HG02610 (cell line): ENCODE measurements at regions not wholly inside any gene's neighbourhood (a gene's known extent, or its start where the extent isn't known, plus 50 kb on each side); places are given as distances from the start of the nearest gene placed in this dataset.

Experiments used
- ATAC-seq: cut with Tn5 transposase; IDR thresholded peaks from one replicate; pipeline ENCODE4 v1.9.1; 2021; ENCODE audit warnings: mild to moderate bottlenecking, moderate library complexity; ENCODE audit not compliant: unreplicated experiment

- no peak for ATAC-seq
These were observed 53.5 kb upstream of the TIPARP start for GRCh38 chr3:156620901-156621300.

- ATAC-seq, result peak; percentile 51
These were observed 54.1 kb upstream of the TIPARP start for GRCh38 chr3:156620260-156620659.

GRCh38 chr3:156619376-156619775 lies 55.0 kb upstream of the TIPARP start:
- no peak for ATAC-seq

- ATAC-seq, result no peak
These were observed 56.6 kb upstream of the TIPARP start for GRCh38 chr3:156617781-156618180.

- no peak for ATAC-seq
These were observed 57.2 kb upstream of the TIPARP start for GRCh38 chr3:156617145-156617544.

- no peak for ATAC-seq
These were observed 58.7 kb upstream of the TIPARP start for GRCh38 chr3:156615592-156616173.

GRCh38 chr3:156614642-156615511 lies 59.5 kb upstream of the TIPARP start:
- peak; percentile 54 for ATAC-seq

- ATAC-seq, result no peak
These were observed 58.0 kb upstream of the SSR3 start for GRCh38 chr3:156612903-156613302.

- no peak for ATAC-seq
These were observed 57.1 kb upstream of the SSR3 start for GRCh38 chr3:156611870-156612494.

GRCh38 chr3:156610154-156610553 lies 55.2 kb upstream of the SSR3 start:
- ATAC-seq, result no peak

GRCh38 chr3:156609546-156609945 lies 54.6 kb upstream of the SSR3 start:
- no peak for ATAC-seq

GRCh38 chr3:156608601-156609514 lies 53.9 kb upstream of the SSR3 start:
- ATAC-seq, result no peak

GRCh38 chr3:156606729-156607128 lies 51.8 kb upstream of the SSR3 start:
- peak; percentile 64 for ATAC-seq

GRCh38 chr3:156605686-156606605 lies 51.0 kb upstream of the SSR3 start:
- peak; percentile 24 for ATAC-seq

GRCh38 chr3:156604642-156605144 lies 49.8 kb upstream of the SSR3 start:
- no peak for ATAC-seq
